Heart left ventricle (tissue), 16 donors: ENCODE measurements at regions not wholly inside any gene's neighbourhood (a gene's known extent, or its start where the extent isn't known, plus 50 kb on each side); places are given as distances from the start of the nearest gene placed in this dataset.

ENCODE experiments used
- ATAC-seq, 4 donors: fragments of 200-7000 bp; cut with Tn5 transposase; one replicate each; pipeline ENCODE4 v1.9.1; 2020 to 2022; ENCODE audit warnings: moderate library complexity in 4 of 4, mild to moderate bottlenecking in 3 of 4, moderate number of reproducible peaks in 1 of 4
- DNase-seq, 5 donors: peaks; one replicate each; pipeline ENCODE4 v3.0.0-alpha.2; 2020
- H3K27ac ChIP-seq, 12 donors: fragments of 200-600 bp; sonication (generic) in 4 of 12; one replicate each; pipeline versions ENCODE4 v1.5.0 to v1.8.0; 2016 to 2022; ENCODE audit warnings: mild to moderate bottlenecking in 2 of 12
- H3K27me3 ChIP-seq, 9 donors: fragments of 200-600 bp; sonication (generic) in 2 of 9; one replicate each; pipeline versions ENCODE4 v1.5.1 to v1.8.0; 2016 to 2022; ENCODE audit warnings: mild to moderate bottlenecking in 3 of 9
- H3K36me3 ChIP-seq, 9 donors: fragments of 200-600 bp; sonication (generic) in 2 of 9; one replicate each; pipeline versions ENCODE4 v1.5.0 to v1.8.0; 2018 to 2022; ENCODE audit warnings: mild to moderate bottlenecking in 2 of 9
- H3K4me1 ChIP-seq, 12 donors: fragments of 200-600 bp; sonication (generic) in 4 of 12; one replicate each; pipeline versions ENCODE4 v1.5.0 to v1.8.0; 2016 to 2022; ENCODE audit warnings: mild to moderate bottlenecking in 3 of 12
- H3K4me3 ChIP-seq, 12 donors: fragments of 200-600 bp; sonication (generic) in 4 of 12; one replicate each; pipeline versions ENCODE4 v1.5.0 to v1.8.0; 2017 to 2022; ENCODE audit warnings: mild to moderate bottlenecking in 9 of 12, moderate library complexity in 4 of 12
- H3K9me3 ChIP-seq, 12 donors: fragments of 200-600 bp; sonication (generic) in 4 of 12; one replicate each; pipeline versions ENCODE4 v1.5.0 to v1.8.0; 2016 to 2022; ENCODE audit warnings: mild to moderate bottlenecking in 1 of 12
- POLR2A ChIP-seq, 2 donors: fragments of 450-650 bp; IDR thresholded peaks; one replicate each; pipeline ENCODE4 v1.6.1; 2017; ENCODE audit warnings: antibody characterized with exemption in 2 of 2, mild to moderate bottlenecking in 2 of 2, moderate library complexity in 2 of 2
- WGBS, 4 donors: extraction: QIAGEN DNeasy Blood & Tissue Kit in 2 of 4; methylation state at CpG; one replicate each; pipeline versions ENCODE4 v1.1.5 to v1.1.7; 2013 to 2018; 5-methylcytosine and 5-hydroxymethylcytosine counted together
- intact Hi-C, 10 donors: fragments of 100-400 bp; cut with DNase I; formaldehyde crosslinking; loops; one replicate each; pipeline versions ENCODE4 v1.11.1 to v1.14.2; 2022
- TF ChIP-seq, protein P1 (sequence below), 12 donors: fragments of 200-600 bp; sonication (generic) in 4 of 12; IDR thresholded peaks; one replicate each; pipeline versions ENCODE4 v1.5.0 to v1.8.0; 2018 to 2022; ENCODE audit warnings: antibody characterized with exemption in 12 of 12, mild to moderate bottlenecking in 5 of 12
- donor health status: ischemic (EF 13 %, LVEDD 7.1; RV severe dilation, severe dysfunction).
- donor health status: healthy with polysubstance abuse.
- donor health status: DM: no; HTN: yes; CAD: no.
- donor health status: DM: no; HTN: no; CAD: no.
- donor health status: ischemic (EF 25% LVEDD 6.9; RV normal size, moderate dysfunction).
- donor health status: ischemic (EF 25% LVEDD 5.7; RV mildly dilated, moderate dysfunction).
- donor health status: healthy.
- donor health status: DM: yes; HTN: yes; CAD: no.
- donor health status: ischemic (EF 35%, LVEDD 5.7; RV mildly dilated, moderate dysfunction).
- donor health status: nonischemic (EF 11% LVEDD 7.7; RV severe dilation, severe dysfunction).
- donor health status: DM: yes; HTN: yes; CAD: no.
- donor health status: PGD.
- donor health status: ischemic (EF 29% LVEDD 5.4; RV normal size, mild dysfunction).
- donor health status: nonischemic (EF 23%, LVEDD 6.1; RV moderate dilation, normal function).

DNA sequence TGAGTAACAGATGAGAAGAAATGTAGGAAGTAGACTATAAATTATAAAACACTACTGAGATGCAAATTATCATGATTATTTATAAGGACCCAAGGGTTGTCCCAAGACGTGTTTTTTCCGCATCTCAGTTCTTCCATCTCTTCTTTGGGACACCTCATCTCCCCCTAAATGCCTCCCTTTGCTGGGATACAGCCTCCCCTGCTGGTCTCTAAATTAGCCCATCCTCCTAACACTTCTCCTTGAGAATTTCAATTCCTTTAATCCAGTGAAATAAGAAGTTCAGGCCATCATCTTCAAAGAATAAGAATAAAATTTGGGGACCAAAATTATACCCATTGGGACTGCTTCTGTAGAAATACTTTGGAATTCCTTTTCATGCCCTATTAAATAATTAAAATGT, 667.0 kb downstream of the BCL11B start:
- intact Hi-C loops = no loop called here
- Histone ChIP-seq H3K4me1 (no peaks in the 10 kb centered on the region), H3K36me3 (no peaks in the 10 kb centered on the region), H3K27me3 (peaks cover 0 to 9% (median 0%) of the 10 kb centered on the region in 9 donors), H3K4me3 (no peak overlapping the region), H3K9me3 (no peaks in the 10 kb centered on the region), H3K27ac (no peak overlapping the region)
- DNase-seq = no peak
- WGBS, 4 donors = 66 to 78% (median 74%) methylated on average over 2 of the region's 2 CpGs
- no peak for ATAC-seq
- TF ChIP-seq, protein P1, sequence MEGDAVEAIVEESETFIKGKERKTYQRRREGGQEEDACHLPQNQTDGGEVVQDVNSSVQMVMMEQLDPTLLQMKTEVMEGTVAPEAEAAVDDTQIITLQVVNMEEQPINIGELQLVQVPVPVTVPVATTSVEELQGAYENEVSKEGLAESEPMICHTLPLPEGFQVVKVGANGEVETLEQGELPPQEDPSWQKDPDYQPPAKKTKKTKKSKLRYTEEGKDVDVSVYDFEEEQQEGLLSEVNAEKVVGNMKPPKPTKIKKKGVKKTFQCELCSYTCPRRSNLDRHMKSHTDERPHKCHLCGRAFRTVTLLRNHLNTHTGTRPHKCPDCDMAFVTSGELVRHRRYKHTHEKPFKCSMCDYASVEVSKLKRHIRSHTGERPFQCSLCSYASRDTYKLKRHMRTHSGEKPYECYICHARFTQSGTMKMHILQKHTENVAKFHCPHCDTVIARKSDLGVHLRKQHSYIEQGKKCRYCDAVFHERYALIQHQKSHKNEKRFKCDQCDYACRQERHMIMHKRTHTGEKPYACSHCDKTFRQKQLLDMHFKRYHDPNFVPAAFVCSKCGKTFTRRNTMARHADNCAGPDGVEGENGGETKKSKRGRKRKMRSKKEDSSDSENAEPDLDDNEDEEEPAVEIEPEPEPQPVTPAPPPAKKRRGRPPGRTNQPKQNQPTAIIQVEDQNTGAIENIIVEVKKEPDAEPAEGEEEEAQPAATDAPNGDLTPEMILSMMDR (IDR thresholded peaks at IDR 0.05) = no peak
- TF ChIP-seq POLR2A (IDR thresholded peaks at IDR 0.05) = no peak

DNA sequence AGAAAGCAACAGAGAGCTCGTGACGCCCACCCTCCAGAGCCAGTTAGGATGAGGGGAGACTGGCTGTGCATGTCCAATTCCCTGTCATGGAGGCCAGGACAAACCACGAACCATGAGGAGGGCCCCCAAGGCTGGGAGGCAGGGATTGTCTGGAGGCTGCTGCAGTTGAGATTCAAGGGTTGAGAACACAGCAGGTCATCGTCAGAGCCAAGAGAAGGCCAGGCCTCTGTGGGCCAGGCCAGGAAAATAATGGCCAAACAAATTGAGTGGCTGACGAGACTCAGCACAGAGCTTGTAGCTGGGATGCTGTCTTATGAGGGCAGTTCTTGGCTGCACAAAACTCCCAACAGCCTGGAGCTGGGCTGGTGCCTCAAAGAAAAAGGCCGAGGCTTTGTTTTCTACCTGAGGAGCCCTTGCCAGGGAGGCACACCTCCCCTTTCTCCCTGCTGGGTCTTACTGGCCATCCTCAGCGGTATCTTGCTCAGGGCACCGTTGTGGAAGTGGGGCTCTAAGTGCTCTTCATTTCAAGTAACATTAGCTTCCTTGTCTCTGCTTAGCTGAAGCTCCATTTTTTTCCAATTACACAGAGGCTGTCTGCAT, 665.9 kb downstream of the BCL11B start:
- no peak overlapping the region for H3K27ac ChIP-seq
- no peak for DNase-seq
- H3K4me3 ChIP-seq = no peak overlapping the region
- intact Hi-C loops = no loop called here
- WGBS, 4 donors = 45 to 71% (median 52%) methylated on average over 8 of the region's 8 CpGs
- no peak for TF ChIP-seq POLR2A (IDR thresholded peaks at IDR 0.05)
- TF ChIP-seq, protein P1 (IDR thresholded peaks at IDR 0.05) = no peak
- H3K36me3 ChIP-seq = no peaks in the 10 kb centered on the region
- H3K9me3 ChIP-seq = no peaks in the 10 kb centered on the region
- no peaks in the 10 kb centered on the region for H3K4me1 ChIP-seq
- ATAC-seq = no peak
- H3K27me3 ChIP-seq = peaks cover 0 to 5% (median 0%) of the 10 kb centered on the region in 9 donors

DNA sequence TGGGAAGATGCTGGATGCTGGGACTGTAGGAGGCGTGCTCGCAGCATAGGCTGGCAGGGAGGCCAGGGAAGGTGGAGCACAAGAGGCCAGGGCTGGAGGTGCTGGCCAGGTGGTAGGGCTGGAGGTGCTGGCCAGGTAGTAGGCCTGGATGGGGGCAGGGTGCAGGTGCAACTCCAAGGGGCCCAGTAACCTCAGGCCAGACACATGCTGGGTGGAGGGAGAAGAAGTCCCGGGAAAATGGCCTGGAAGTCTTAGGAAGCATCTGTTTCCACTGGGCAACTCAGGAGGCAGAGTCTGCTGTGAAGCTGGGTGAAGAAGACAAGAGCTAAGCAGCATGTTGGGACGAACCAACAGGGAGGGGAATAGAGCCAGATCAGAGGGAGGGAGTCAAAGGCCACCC, 665.2 kb downstream of the BCL11B start:
- DNase-seq = no peak
- WGBS, 4 donors = 74 to 79% (median 76%) methylated on average over 4 of the region's 4 CpGs
- TF ChIP-seq POLR2A (IDR thresholded peaks at IDR 0.05) = no peak
- TF ChIP-seq, protein P1 (IDR thresholded peaks at IDR 0.05) = no peak
- intact Hi-C loops = no loop called here
- Histone ChIP-seq H3K4me1 (no peaks in the 10 kb centered on the region), H3K27me3 (peaks cover 0 to 5% (median 0%) of the 10 kb centered on the region in 9 donors), H3K27ac (no peak overlapping the region), H3K9me3 (no peaks in the 10 kb centered on the region), H3K4me3 (no peak overlapping the region), H3K36me3 (no peaks in the 10 kb centered on the region)
- ATAC-seq = no peak

DNA sequence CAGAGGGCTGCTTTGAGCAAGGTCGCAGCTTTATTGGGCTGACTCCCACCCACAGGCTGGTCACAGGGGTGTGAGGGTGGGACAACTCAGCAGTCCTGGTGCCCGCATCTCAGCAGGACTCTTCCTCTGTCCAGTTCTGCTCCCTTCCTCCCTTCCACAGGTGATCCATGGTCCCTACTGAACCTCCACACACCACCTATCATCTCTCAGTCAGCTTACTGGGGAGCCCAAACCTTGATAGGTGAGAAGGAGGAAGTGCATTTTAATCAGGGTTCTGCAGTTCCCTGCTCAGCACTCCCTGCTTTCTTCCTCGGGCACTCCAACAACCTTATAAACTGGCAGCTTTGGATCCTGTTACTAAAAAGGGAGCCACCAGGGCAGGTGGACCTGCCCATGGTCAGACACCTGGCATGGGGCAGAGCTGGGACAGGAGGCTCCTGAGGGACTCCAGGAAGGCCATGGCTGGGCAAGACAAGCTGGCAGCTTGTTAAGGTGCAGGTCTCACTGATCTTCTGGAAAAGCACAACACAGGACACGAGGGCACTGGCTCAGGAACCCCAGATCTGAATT, 664.6 kb downstream of the BCL11B start:
- no peaks in the 10 kb centered on the region for H3K36me3 ChIP-seq
- no peak overlapping the region for H3K4me3 ChIP-seq
- no peak for TF ChIP-seq POLR2A (IDR thresholded peaks at IDR 0.05)
- TF ChIP-seq, protein P1 (IDR thresholded peaks at IDR 0.05) = no peak
- 33 to 70% (median 63%) methylated on average over 2 to 4 of the region's 4 CpGs for WGBS, 4 donors
- intact Hi-C loops = no loop called here
- ATAC-seq (no peak), DNase-seq (no peak)
- H3K27ac ChIP-seq = no peak overlapping the region
- H3K27me3 ChIP-seq = peaks cover 0 to 5% (median 0%) of the 10 kb centered on the region in 9 donors
- H3K4me1 ChIP-seq = no peaks in the 10 kb centered on the region
- H3K9me3 ChIP-seq = no peaks in the 10 kb centered on the region
